Panc1 (cell line): ENCODE measurements at regions not wholly inside any gene's neighbourhood (a gene's known extent, or its start where the extent isn't known, plus 50 kb on each side); places are given as distances from the start of the nearest gene placed in this dataset.

Source experiments
- ATAC-seq: fragments of 200-7000 bp; cut with Tn5 transposase; 2 replicates; pipeline ENCODE4 v1.9.1; 2020; ENCODE audit warnings: mild to moderate bottlenecking, moderate library complexity
- BruUV-seq: library from RNA; stranded (reverse); fragments of 400-500 nt; replicated peaks from 2 replicates; lab custom pipeline; 2021; lab: Mats Ljungman, UMichigan
- CTCF ChIA-PET: fragments of 300-600 bp; sonication (Branson Sonifier 250); formaldehyde crosslinking; loops from one replicate; lab custom pipeline; 2022; ENCODE audit warnings: antibody characterized with exemption; lab: Charles Lee
- POLR2A ChIA-PET: fragments of 300-600 bp; sonication (Branson Sonifier 250); formaldehyde crosslinking; loops from one replicate; lab custom pipeline; 2022; ENCODE audit warnings: antibody characterized with exemption; lab: Charles Lee
- DNase-seq: peaks from one replicate; pipeline ENCODE4 v3.0.0-alpha.2; 2010; ENCODE audit warnings: low read depth, low spot score
- H3K27ac ChIP-seq: 2 replicates; pipeline ENCODE4 v1.5.1; 2011; ENCODE audit warnings: mild to moderate bottlenecking, low read length, inconsistent platforms
- H3K27me3 ChIP-seq: fragments of 200-500 bp; sonication (Bioruptor generic); 2 replicates; pipeline ENCODE4 v1.6.0; 2014; ENCODE audit warnings: low read length, inconsistent platforms; ENCODE audit not compliant: control insufficient read depth, insufficient read depth
- H3K36me3 ChIP-seq: fragments of 200-500 bp; sonication (Bioruptor generic); 2 replicates; pipeline ENCODE4 v1.5.1; 2014; ENCODE audit warnings: inconsistent platforms, mild to moderate bottlenecking, low read length, moderate library complexity; ENCODE audit not compliant: control insufficient read depth, insufficient read depth
- H3K4me1 ChIP-seq: 2 replicates; pipeline ENCODE4 v1.5.1; 2011; ENCODE audit warnings: inconsistent platforms, mild to moderate bottlenecking, low read length, moderate library complexity; ENCODE audit not compliant: control insufficient read depth, insufficient read depth
- H3K4me3 ChIP-seq, 2 experiments: 2 replicates each; pipeline ENCODE4 v1.5.1; 2011 to 2012; ENCODE audit warnings: low read depth in 2 of 2, low read length in 2 of 2, mild to moderate bottlenecking in 2 of 2, inconsistent platforms in 1 of 2, moderate library complexity in 1 of 2
- H3K9me3 ChIP-seq: fragments of 200-500 bp; sonication (Bioruptor generic); 2 replicates; pipeline ENCODE4 v1.5.1; 2014; ENCODE audit warnings: low read depth, mild to moderate bottlenecking, inconsistent platforms, low read length, moderate library complexity; ENCODE audit not compliant: control insufficient read depth, insufficient read depth
- CTCF ChIP-seq: fragments of 450-650 bp; IDR thresholded peaks from 2 replicates; pipeline ENCODE4 v1.5.1; 2017; ENCODE audit warnings: mild to moderate bottlenecking
- POLR2AphosphoS5 ChIP-seq: IDR thresholded peaks from 2 replicates; pipeline ENCODE4 v1.6.1; 2012; ENCODE audit warnings: mild to moderate bottlenecking, low read depth, low read length, moderate library complexity
- SIN3A ChIP-seq: IDR thresholded peaks from 2 replicates; pipeline ENCODE4 v1.6.1; 2012; ENCODE audit warnings: low read depth, mild to moderate bottlenecking, low read length, moderate library complexity, borderline replicate concordance; ENCODE audit not compliant: insufficient read depth
- TCF7L2 ChIP-seq: IDR thresholded peaks from 2 replicates; pipeline ENCODE4 v1.6.1; 2011; ENCODE audit warnings: mild to moderate bottlenecking, low read depth, low read length, inconsistent platforms
- in situ Hi-C: cut with HindIII; loops from 2 replicates; pipeline ENCODE4 v1.10.0; 2016; ENCODE audit warnings: low sequenced_read_pairs, low pct_unique_long_range_greater_than_20kb
- intact Hi-C: fragments of 100-400 bp; cut with micrococcal nuclease; formaldehyde crosslinking; loops from one replicate; pipeline ENCODE4 v1.10.0; 2022; ENCODE audit not compliant: unreplicated experiment
- TF ChIP-seq, protein P1 (sequence below), 2 experiments: IDR thresholded peaks; 2 replicates each; pipeline ENCODE4 v1.6.1; 2011 to 2012; ENCODE audit warnings: low read depth in 2 of 2, control low read depth in 1 of 2, low read length in 1 of 2, mild to moderate bottlenecking in 1 of 2, moderate library complexity in 1 of 2; ENCODE audit not compliant: insufficient read depth in 1 of 2

- H3K27ac ChIP-seq: no peak overlapping the region
- DNase-seq: no peak
- H3K4me3 ChIP-seq: no peak overlapping the region
- in situ Hi-C loops: no loop called here
- BruUV-seq: no TSS peak
- no peak for ATAC-seq
- TF ChIP-seq, protein P1, sequence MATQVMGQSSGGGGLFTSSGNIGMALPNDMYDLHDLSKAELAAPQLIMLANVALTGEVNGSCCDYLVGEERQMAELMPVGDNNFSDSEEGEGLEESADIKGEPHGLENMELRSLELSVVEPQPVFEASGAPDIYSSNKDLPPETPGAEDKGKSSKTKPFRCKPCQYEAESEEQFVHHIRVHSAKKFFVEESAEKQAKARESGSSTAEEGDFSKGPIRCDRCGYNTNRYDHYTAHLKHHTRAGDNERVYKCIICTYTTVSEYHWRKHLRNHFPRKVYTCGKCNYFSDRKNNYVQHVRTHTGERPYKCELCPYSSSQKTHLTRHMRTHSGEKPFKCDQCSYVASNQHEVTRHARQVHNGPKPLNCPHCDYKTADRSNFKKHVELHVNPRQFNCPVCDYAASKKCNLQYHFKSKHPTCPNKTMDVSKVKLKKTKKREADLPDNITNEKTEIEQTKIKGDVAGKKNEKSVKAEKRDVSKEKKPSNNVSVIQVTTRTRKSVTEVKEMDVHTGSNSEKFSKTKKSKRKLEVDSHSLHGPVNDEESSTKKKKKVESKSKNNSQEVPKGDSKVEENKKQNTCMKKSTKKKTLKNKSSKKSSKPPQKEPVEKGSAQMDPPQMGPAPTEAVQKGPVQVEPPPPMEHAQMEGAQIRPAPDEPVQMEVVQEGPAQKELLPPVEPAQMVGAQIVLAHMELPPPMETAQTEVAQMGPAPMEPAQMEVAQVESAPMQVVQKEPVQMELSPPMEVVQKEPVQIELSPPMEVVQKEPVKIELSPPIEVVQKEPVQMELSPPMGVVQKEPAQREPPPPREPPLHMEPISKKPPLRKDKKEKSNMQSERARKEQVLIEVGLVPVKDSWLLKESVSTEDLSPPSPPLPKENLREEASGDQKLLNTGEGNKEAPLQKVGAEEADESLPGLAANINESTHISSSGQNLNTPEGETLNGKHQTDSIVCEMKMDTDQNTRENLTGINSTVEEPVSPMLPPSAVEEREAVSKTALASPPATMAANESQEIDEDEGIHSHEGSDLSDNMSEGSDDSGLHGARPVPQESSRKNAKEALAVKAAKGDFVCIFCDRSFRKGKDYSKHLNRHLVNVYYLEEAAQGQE (IDR thresholded peaks at IDR 0.05; ENCODE audit: insufficient read depth in 1 of 2, low read depth in 2 of 2, low read length in 1 of 2): no peak
- TF ChIP-seq CTCF (no peak), SIN3A (no peak), POLR2AphosphoS5 (no peak), TCF7L2 (no peak)
- no peaks in the 10 kb centered on the region for H3K4me1 ChIP-seq
- H3K27me3 ChIP-seq: no peaks in the 10 kb centered on the region
- POLR2A ChIA-PET: no interaction called here
- intact Hi-C loops: no loop called here
- no peaks in the 10 kb centered on the region for H3K9me3 ChIP-seq
- H3K36me3 ChIP-seq: no peaks in the 10 kb centered on the region
- CTCF ChIA-PET: no interaction called here
Observed at GRCh38 chr16:8326232-8326631, 264.1 kb downstream of the TMEM114 start.

DNA sequence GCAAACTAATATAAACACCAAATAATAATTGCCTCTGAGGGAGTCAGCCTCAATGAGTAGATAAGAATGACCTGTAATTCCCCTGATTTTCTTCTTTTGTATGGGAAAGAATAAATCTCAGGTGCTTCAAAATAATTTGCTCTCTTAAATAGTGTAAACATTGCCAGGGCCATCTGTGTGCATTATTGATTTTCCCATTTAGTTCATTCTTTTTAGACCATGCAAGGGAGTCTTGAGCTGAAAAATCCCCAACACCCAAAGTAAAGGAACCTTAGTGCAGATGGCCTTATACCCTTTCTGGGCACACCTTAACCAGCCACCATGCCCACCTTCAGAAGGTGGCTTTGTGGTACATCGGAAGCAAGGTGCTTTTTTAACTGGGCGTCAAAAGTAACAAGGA is 267.2 kb downstream of the TMEM114 start:
- H3K27me3 ChIP-seq: no peaks in the 10 kb centered on the region
- TF ChIP-seq TCF7L2: no peak
- no peak for TF ChIP-seq SIN3A
- TF ChIP-seq, protein P1 (IDR thresholded peaks at IDR 0.05; ENCODE audit: insufficient read depth in 1 of 2, low read depth in 2 of 2, low read length in 1 of 2): no peak
- TF ChIP-seq POLR2AphosphoS5: no peak
- no peak for TF ChIP-seq CTCF
- H3K4me1 ChIP-seq: no peaks in the 10 kb centered on the region
- CTCF ChIA-PET: no interaction called here
- H3K9me3 ChIP-seq: no peaks in the 10 kb centered on the region
- H3K36me3 ChIP-seq: no peaks in the 10 kb centered on the region
- no peak for ATAC-seq
- POLR2A ChIA-PET: no interaction called here
- no peak overlapping the region for H3K4me3 ChIP-seq
- intact Hi-C loops (no loop called here), in situ Hi-C loops (no loop called here)
- no TSS peak for BruUV-seq
- no peak overlapping the region for H3K27ac ChIP-seq
- DNase-seq: no peak
